Tibial nerve (tissue), 3 donors: ENCODE measurements at regions not wholly inside any gene's neighbourhood (a gene's known extent, or its start where the extent isn't known, plus 50 kb on each side); places are given as distances from the start of the nearest gene placed in this dataset.

Experiments
- POLR2A ChIP-seq, 2 donors: fragments of 450-650 bp; IDR thresholded peaks; one replicate each; pipeline ENCODE4 v1.6.1; 2017; ENCODE audit warnings: antibody characterized with exemption in 2 of 2, mild to moderate bottlenecking in 2 of 2, moderate library complexity in 2 of 2
- TF ChIP-seq, protein P1 (sequence below), 5 experiments: fragments of 200-600 bp in 3 of 5; fragments of 450-650 bp in 2 of 5; sonication (generic) in 3 of 5; IDR thresholded peaks; one replicate each; pipeline ENCODE4 v1.5.1; 2016 to 2019; ENCODE audit warnings: antibody characterized with exemption in 5 of 5, mild to moderate bottlenecking in 3 of 5, moderate library complexity in 2 of 5

DNA sequence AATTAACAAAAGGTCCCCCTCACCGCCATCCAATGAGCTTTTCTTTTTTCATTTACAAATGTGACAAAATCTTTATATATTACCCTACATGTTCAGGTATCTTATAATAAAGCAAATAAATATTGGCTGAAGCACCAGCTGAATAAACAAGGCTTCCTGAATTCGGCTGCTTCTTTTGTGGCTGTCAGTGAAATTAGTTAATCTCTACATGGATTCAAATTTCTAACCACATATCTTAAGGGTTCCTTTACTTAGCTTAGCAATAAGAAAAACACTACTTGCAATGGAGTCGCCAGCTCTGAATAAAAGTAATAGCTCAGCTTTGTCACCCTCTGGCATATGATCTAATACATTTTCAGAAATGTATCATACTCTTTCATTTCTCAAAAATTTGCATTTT, 104.3 kb downstream of the CCNA1 start:
- TF ChIP-seq POLR2A (IDR thresholded peaks at IDR 0.05): no peak
- TF ChIP-seq, protein P1, sequence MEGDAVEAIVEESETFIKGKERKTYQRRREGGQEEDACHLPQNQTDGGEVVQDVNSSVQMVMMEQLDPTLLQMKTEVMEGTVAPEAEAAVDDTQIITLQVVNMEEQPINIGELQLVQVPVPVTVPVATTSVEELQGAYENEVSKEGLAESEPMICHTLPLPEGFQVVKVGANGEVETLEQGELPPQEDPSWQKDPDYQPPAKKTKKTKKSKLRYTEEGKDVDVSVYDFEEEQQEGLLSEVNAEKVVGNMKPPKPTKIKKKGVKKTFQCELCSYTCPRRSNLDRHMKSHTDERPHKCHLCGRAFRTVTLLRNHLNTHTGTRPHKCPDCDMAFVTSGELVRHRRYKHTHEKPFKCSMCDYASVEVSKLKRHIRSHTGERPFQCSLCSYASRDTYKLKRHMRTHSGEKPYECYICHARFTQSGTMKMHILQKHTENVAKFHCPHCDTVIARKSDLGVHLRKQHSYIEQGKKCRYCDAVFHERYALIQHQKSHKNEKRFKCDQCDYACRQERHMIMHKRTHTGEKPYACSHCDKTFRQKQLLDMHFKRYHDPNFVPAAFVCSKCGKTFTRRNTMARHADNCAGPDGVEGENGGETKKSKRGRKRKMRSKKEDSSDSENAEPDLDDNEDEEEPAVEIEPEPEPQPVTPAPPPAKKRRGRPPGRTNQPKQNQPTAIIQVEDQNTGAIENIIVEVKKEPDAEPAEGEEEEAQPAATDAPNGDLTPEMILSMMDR (IDR thresholded peaks at IDR 0.05): no peak
